ENCODE measurements at regions not wholly inside any gene's neighbourhood (a gene's known extent, or its start where the extent isn't known, plus 50 kb on each side); places are given as distances from the start of the nearest gene placed in this dataset.

DNA sequence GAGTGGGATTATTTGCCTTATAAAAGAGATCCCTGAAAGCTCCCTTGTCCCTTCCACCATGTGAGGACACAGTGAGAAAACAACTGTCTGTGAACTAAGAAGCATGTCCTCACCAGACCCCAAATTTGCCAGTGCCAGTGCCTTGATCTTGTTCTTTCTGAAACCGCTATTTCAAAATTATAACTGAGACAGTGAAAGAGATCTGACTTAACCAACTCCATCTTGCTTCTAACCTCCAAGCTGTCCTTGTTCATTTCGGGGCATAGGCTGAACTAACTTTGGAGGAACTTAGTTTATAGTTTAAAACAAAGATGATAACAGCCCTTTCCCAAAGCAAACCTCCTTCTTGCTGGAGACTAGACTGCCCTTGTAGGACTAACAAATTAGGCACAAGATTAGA, 563.9 kb downstream of the ADCYAP1 start:
- TF ChIP-seq, protein P1, sequence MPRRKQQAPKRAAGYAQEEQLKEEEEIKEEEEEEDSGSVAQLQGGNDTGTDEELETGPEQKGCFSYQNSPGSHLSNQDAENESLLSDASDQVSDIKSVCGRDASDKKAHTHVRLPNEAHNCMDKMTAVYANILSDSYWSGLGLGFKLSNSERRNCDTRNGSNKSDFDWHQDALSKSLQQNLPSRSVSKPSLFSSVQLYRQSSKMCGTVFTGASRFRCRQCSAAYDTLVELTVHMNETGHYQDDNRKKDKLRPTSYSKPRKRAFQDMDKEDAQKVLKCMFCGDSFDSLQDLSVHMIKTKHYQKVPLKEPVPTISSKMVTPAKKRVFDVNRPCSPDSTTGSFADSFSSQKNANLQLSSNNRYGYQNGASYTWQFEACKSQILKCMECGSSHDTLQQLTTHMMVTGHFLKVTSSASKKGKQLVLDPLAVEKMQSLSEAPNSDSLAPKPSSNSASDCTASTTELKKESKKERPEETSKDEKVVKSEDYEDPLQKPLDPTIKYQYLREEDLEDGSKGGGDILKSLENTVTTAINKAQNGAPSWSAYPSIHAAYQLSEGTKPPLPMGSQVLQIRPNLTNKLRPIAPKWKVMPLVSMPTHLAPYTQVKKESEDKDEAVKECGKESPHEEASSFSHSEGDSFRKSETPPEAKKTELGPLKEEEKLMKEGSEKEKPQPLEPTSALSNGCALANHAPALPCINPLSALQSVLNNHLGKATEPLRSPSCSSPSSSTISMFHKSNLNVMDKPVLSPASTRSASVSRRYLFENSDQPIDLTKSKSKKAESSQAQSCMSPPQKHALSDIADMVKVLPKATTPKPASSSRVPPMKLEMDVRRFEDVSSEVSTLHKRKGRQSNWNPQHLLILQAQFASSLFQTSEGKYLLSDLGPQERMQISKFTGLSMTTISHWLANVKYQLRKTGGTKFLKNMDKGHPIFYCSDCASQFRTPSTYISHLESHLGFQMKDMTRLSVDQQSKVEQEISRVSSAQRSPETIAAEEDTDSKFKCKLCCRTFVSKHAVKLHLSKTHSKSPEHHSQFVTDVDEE (CRISPR knock-in tag; IDR thresholded peaks at IDR 0.05): no peak
- TF ChIP-seq, protein P2, sequence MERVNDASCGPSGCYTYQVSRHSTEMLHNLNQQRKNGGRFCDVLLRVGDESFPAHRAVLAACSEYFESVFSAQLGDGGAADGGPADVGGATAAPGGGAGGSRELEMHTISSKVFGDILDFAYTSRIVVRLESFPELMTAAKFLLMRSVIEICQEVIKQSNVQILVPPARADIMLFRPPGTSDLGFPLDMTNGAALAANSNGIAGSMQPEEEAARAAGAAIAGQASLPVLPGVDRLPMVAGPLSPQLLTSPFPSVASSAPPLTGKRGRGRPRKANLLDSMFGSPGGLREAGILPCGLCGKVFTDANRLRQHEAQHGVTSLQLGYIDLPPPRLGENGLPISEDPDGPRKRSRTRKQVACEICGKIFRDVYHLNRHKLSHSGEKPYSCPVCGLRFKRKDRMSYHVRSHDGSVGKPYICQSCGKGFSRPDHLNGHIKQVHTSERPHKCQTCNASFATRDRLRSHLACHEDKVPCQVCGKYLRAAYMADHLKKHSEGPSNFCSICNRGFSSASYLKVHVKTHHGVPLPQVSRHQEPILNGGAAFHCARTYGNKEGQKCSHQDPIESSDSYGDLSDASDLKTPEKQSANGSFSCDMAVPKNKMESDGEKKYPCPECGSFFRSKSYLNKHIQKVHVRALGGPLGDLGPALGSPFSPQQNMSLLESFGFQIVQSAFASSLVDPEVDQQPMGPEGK (CRISPR knock-in tag; IDR thresholded peaks at IDR 0.05; ENCODE audit: borderline replicate concordance): no peak
- TF ChIP-seq, protein P3, sequence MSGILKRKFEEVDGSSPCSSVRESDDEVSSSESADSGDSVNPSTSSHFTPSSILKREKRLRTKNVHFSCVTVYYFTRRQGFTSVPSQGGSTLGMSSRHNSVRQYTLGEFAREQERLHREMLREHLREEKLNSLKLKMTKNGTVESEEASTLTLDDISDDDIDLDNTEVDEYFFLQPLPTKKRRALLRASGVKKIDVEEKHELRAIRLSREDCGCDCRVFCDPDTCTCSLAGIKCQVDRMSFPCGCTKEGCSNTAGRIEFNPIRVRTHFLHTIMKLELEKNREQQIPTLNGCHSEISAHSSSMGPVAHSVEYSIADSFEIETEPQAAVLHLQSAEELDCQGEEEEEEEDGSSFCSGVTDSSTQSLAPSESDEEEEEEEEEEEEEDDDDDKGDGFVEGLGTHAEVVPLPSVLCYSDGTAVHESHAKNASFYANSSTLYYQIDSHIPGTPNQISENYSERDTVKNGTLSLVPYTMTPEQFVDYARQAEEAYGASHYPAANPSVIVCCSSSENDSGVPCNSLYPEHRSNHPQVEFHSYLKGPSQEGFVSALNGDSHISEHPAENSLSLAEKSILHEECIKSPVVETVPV (CRISPR knock-in tag; IDR thresholded peaks at IDR 0.05): no peak
- TF ChIP-seq SNAI2 (CRISPR knock-in tag; IDR thresholded peaks at IDR 0.05) (no peak), CSDC2 (CRISPR knock-in tag; IDR thresholded peaks at IDR 0.05) (no peak), TCF4 (CRISPR knock-in tag; IDR thresholded peaks at IDR 0.05; ENCODE audit: borderline replicate concordance) (no peak), TOX (CRISPR knock-in tag; IDR thresholded peaks at IDR 0.05; ENCODE audit: borderline replicate concordance) (no peak), ZFP30 (CRISPR knock-in tag; IDR thresholded peaks at IDR 0.05) (no peak), ARNTL (CRISPR knock-in tag; IDR thresholded peaks at IDR 0.05; ENCODE audit: borderline replicate concordance, low read depth) (no peak)
- TF ChIP-seq, protein P4, sequence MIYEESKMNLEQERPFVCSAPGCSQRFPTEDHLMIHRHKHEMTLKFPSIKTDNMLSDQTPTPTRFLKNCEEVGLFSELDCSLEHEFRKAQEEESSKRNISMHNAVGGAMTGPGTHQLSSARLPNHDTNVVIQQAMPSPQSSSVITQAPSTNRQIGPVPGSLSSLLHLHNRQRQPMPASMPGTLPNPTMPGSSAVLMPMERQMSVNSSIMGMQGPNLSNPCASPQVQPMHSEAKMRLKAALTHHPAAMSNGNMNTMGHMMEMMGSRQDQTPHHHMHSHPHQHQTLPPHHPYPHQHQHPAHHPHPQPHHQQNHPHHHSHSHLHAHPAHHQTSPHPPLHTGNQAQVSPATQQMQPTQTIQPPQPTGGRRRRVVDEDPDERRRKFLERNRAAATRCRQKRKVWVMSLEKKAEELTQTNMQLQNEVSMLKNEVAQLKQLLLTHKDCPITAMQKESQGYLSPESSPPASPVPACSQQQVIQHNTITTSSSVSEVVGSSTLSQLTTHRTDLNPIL (CRISPR knock-in tag; IDR thresholded peaks at IDR 0.05; ENCODE audit: low read depth): no peak

Measured in SK-N-SH treated with all-trans-retinoic acid at 6 μM for 48 hours (cell line).